ENCODE measurements at regions not wholly inside any gene's neighbourhood (a gene's known extent, or its start where the extent isn't known, plus 50 kb on each side); places are given as distances from the start of the nearest gene placed in this dataset.
"Not testable (repeated sequence)": the region's sequence is repeated elsewhere in the genome, so short reads cannot be mapped to it uniquely, and the experiment has no call there.

- Histone ChIP-seq H3K27ac (ENCODE audit: low read length) (no peak overlapping the region), H3K9me3 (ENCODE audit: insufficient read depth, low read length) (no peaks in the 10 kb centered on the region; the same call in 1 of the 2 replicates), H4K20me1 (ENCODE audit: insufficient read depth, low read length) (no peaks in the 10 kb centered on the region), H3K27me3 (ENCODE audit: low read depth, low read length) (no peaks in the 10 kb centered on the region), H3K4me1 (ENCODE audit: low read length) (no peaks in the 10 kb centered on the region), H3K79me2 (ENCODE audit: low read length) (no peaks in the 10 kb centered on the region), H3K4me3 (ENCODE audit: low read length) (no peak overlapping the region), H3K36me3 (replicated peaks; ENCODE audit: low read depth, low read length) (no peaks in the 10 kb centered on the region), H3K4me2 (ENCODE audit: low read length) (no peak overlapping the region), H2AFZ (ENCODE audit: low read depth, low read length) (no peak overlapping the region), H3K9ac (ENCODE audit: low read length) (no peak overlapping the region)
- TF ChIP-seq, protein P1, sequence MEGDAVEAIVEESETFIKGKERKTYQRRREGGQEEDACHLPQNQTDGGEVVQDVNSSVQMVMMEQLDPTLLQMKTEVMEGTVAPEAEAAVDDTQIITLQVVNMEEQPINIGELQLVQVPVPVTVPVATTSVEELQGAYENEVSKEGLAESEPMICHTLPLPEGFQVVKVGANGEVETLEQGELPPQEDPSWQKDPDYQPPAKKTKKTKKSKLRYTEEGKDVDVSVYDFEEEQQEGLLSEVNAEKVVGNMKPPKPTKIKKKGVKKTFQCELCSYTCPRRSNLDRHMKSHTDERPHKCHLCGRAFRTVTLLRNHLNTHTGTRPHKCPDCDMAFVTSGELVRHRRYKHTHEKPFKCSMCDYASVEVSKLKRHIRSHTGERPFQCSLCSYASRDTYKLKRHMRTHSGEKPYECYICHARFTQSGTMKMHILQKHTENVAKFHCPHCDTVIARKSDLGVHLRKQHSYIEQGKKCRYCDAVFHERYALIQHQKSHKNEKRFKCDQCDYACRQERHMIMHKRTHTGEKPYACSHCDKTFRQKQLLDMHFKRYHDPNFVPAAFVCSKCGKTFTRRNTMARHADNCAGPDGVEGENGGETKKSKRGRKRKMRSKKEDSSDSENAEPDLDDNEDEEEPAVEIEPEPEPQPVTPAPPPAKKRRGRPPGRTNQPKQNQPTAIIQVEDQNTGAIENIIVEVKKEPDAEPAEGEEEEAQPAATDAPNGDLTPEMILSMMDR (IDR thresholded peaks at IDR 0.05; ENCODE audit: low read depth, low read length), result no peak
- TF ChIP-seq EZH2phosphoT487 (IDR thresholded peaks at IDR 0.05; ENCODE audit: low read depth), result no peak
These were observed 1293.1 kb upstream of the EYS start for GRCh38 chr6:67000121-67000520.

DNA sequence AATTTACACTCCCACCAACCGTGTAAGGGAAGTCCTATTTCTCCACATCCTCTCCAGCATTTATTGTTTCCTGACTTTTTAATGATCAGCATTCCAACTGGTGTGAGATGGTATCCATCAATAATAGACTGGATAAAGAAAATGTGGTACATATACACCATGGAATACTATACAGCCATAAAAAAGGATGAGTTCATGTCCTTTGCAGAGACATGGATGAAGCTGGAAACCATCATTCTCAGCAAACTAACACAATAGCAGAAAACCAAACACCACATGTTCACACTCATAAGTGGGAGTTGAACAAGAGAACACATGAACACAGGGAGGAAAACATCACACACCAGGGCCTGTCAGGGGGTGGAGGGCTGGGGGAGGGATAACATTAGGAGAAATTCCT, 1290.6 kb upstream of the EYS start:
- not testable (repeated sequence) for H3K4me1 ChIP-seq (ENCODE audit: low read length); H4K20me1 ChIP-seq (ENCODE audit: insufficient read depth, low read length); H3K4me3 ChIP-seq (ENCODE audit: low read length); H3K9me3 ChIP-seq (ENCODE audit: insufficient read depth, low read length); H3K79me2 ChIP-seq (ENCODE audit: low read length); H3K4me2 ChIP-seq (ENCODE audit: low read length); H3K27me3 ChIP-seq (ENCODE audit: low read depth, low read length); H3K9ac ChIP-seq (ENCODE audit: low read length); H3K27ac ChIP-seq (ENCODE audit: low read length); H2AFZ ChIP-seq (ENCODE audit: low read depth, low read length); H3K36me3 ChIP-seq (replicated peaks; ENCODE audit: low read depth, low read length)

- no peak overlapping the region for H3K27ac ChIP-seq (ENCODE audit: low read length)
- no peak overlapping the region for H2AFZ ChIP-seq (ENCODE audit: low read depth, low read length)
- no peak overlapping the region for H3K4me2 ChIP-seq (ENCODE audit: low read length)
- no peaks in the 10 kb centered on the region for H3K27me3 ChIP-seq (ENCODE audit: low read depth, low read length)
- no peaks in the 10 kb centered on the region for H3K36me3 ChIP-seq (replicated peaks; ENCODE audit: low read depth, low read length)
- TF ChIP-seq, protein P1 (IDR thresholded peaks at IDR 0.05; ENCODE audit: low read depth, low read length), result no peak
- TF ChIP-seq EZH2phosphoT487 (IDR thresholded peaks at IDR 0.05; ENCODE audit: low read depth), result no peak
- H3K9me3 ChIP-seq (ENCODE audit: insufficient read depth, low read length), result no peaks in the 10 kb centered on the region; the same call in 1 of the 2 replicates
- no peak overlapping the region for H3K9ac ChIP-seq (ENCODE audit: low read length)
- no peaks in the 10 kb centered on the region for H4K20me1 ChIP-seq (ENCODE audit: insufficient read depth, low read length)
- no peak overlapping the region for H3K4me3 ChIP-seq (ENCODE audit: low read length)
- no peaks in the 10 kb centered on the region for H3K79me2 ChIP-seq (ENCODE audit: low read length)
- peaks cover 8% of the 10 kb centered on the region; the same call in 1 of the 2 replicates for H3K4me1 ChIP-seq (ENCODE audit: low read length)
These were observed 1288.6 kb upstream of the EYS start for GRCh38 chr6:66995669-66996068.

DNA sequence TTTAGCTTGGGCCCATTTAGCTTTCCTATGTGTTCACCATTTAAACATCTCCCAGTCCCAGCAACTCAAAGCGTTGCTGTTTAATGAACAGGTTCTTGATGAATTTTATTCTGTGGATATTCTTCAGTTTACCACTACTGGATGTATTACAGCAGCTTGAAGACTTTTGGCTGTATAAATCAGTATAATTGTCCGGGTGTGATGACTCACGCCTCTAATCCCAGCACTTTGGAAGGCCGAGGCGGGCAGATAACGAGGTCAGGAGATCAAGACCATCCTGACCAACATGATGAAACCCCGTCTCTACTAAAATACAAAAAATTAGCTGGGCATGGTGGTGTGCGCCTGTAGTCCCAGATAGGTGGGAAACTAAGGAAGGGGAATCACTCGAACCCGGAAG, 1286.7 kb upstream of the EYS start:
- H4K20me1 ChIP-seq (ENCODE audit: insufficient read depth, low read length); H3K79me2 ChIP-seq (ENCODE audit: low read length); H3K9me3 ChIP-seq (ENCODE audit: insufficient read depth, low read length); H3K4me1 ChIP-seq (ENCODE audit: low read length); H3K27me3 ChIP-seq (ENCODE audit: low read depth, low read length); H3K36me3 ChIP-seq (replicated peaks; ENCODE audit: low read depth, low read length): not testable (repeated sequence)
- peak overlapping the region; percentile 62 for H3K4me2 ChIP-seq (ENCODE audit: low read length)
- peak overlapping the region; percentile 51 for H3K4me3 ChIP-seq (ENCODE audit: low read length)
- H3K9ac ChIP-seq (ENCODE audit: low read length), result peak overlapping the region; percentile 12; the same call in 1 of the 2 replicates
- peak overlapping the region; percentile 85 for H2AFZ ChIP-seq (ENCODE audit: low read depth, low read length)
- H3K27ac ChIP-seq (ENCODE audit: low read length), result peak overlapping the region; percentile 47; the same call in 1 of the 2 replicates

DNA sequence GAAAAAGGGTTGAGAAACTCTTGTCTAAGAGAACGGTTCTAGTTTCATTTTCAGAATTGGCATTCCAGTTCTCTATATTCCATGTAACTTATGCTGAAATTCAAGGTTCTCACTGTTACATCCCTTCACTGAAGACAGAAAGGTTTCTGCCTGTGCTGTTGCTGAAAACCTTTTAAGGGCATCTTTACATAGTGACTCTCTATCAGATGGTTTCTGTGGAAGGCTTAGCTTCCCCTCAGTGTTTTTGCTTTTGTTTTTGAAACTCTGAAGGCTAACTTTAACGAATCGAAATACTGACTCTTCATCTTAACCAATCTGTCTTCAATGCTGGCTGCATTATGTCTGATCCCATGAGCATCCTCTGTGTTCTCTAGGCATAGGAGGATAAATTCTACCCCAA, 1286.2 kb upstream of the EYS start:
- no peaks in the 10 kb centered on the region for H4K20me1 ChIP-seq (ENCODE audit: insufficient read depth, low read length)
- H3K36me3 ChIP-seq (replicated peaks; ENCODE audit: low read depth, low read length), result peaks cover 3% of the 10 kb centered on the region
- H3K9ac ChIP-seq (ENCODE audit: low read length), result peak overlapping the region; percentile 12
- H3K27me3 ChIP-seq (ENCODE audit: low read depth, low read length), result no peaks in the 10 kb centered on the region
- TF ChIP-seq, protein P1 (IDR thresholded peaks at IDR 0.05; ENCODE audit: low read depth, low read length), result no peak
- peak overlapping the region; percentile 62 for H3K4me2 ChIP-seq (ENCODE audit: low read length)
- no peaks in the 10 kb centered on the region; the same call in 1 of the 2 replicates for H3K9me3 ChIP-seq (ENCODE audit: insufficient read depth, low read length)
- H3K27ac ChIP-seq (ENCODE audit: low read length), result peak overlapping the region; percentile 47; the same call in 1 of the 2 replicates
- peak overlapping the region; percentile 85 for H2AFZ ChIP-seq (ENCODE audit: low read depth, low read length)
- peak overlapping the region; percentile 51 for H3K4me3 ChIP-seq (ENCODE audit: low read length)
- H3K4me1 ChIP-seq (ENCODE audit: low read length), result peaks cover 8% of the 10 kb centered on the region; the same call in 1 of the 2 replicates
- no peaks in the 10 kb centered on the region for H3K79me2 ChIP-seq (ENCODE audit: low read length)
